ENCODE measurements at regions not wholly inside any gene's neighbourhood (a gene's known extent, or its start where the extent isn't known, plus 50 kb on each side); places are given as distances from the start of the nearest gene placed in this dataset.
A peak's percentile ranks its signal among the peaks of the same experiment; 100 is the strongest.
"Not testable (repeated sequence)": the region's sequence is repeated elsewhere in the genome, so short reads cannot be mapped to it uniquely, and the experiment has no call there.

GRCh38 chr4:54395013-54395527 lies 166.0 kb downstream of the PDGFRA start:
- DNase-seq, result no peak
- H3K36me3 ChIP-seq (ENCODE audit: insufficient read depth, low read length), result no peaks in the 10 kb centered on the region
- no peak overlapping the region for H3K9ac ChIP-seq (ENCODE audit: low read length)
- no peaks in the 10 kb centered on the region for H3K9me3 ChIP-seq (ENCODE audit: low read length)
- H2AFZ ChIP-seq (ENCODE audit: low read length), result no peak overlapping the region
- no peak overlapping the region for H3K27ac ChIP-seq (ENCODE audit: low read length)
- no peaks in the 10 kb centered on the region for H3K27me3 ChIP-seq (ENCODE audit: low read length)
- H3K9me2 ChIP-seq (replicated peaks; ENCODE audit: insufficient read depth, low read length), result no peaks in the 10 kb centered on the region
- H3K79me2 ChIP-seq (ENCODE audit: low read length), result no peaks in the 10 kb centered on the region
- H3K4me1 ChIP-seq (ENCODE audit: low read length), result no peaks in the 10 kb centered on the region
- no peak overlapping the region for H3K4me3 ChIP-seq (ENCODE audit: low read length)
- no peaks in the 10 kb centered on the region for H4K20me1 ChIP-seq (ENCODE audit: insufficient read depth, low read depth, low read length)
- no peak overlapping the region for H3K4me2 ChIP-seq (ENCODE audit: low read depth, low read length, poor library complexity, severe bottlenecking)

GRCh38 chr4:54400188-54400587 lies 171.1 kb downstream of the PDGFRA start:
- H3K9me2 ChIP-seq (replicated peaks; ENCODE audit: insufficient read depth, low read length), result no peaks in the 10 kb centered on the region
- DNase-seq, result no peak

GRCh38 chr4:54400802-54401201 lies 171.7 kb downstream of the PDGFRA start:
- no peaks in the 10 kb centered on the region for H3K4me1 ChIP-seq (ENCODE audit: low read length)
- H3K27me3 ChIP-seq (ENCODE audit: low read length), result no peaks in the 10 kb centered on the region
- no peak for DNase-seq
- no peaks in the 10 kb centered on the region for H3K36me3 ChIP-seq (ENCODE audit: insufficient read depth, low read length)
- no peaks in the 10 kb centered on the region for H3K9me2 ChIP-seq (replicated peaks; ENCODE audit: insufficient read depth, low read length)
- no peak overlapping the region for H3K4me2 ChIP-seq (ENCODE audit: low read depth, low read length, poor library complexity, severe bottlenecking)
- no peak overlapping the region for H3K9ac ChIP-seq (ENCODE audit: low read length)
- no peaks in the 10 kb centered on the region for H3K79me2 ChIP-seq (ENCODE audit: low read length)
- H4K20me1 ChIP-seq (ENCODE audit: insufficient read depth, low read depth, low read length), result no peaks in the 10 kb centered on the region
- H3K27ac ChIP-seq (ENCODE audit: low read length), result no peak overlapping the region
- no peaks in the 10 kb centered on the region for H3K9me3 ChIP-seq (ENCODE audit: low read length)
- H3K4me3 ChIP-seq (ENCODE audit: low read length), result no peak overlapping the region
- no peak overlapping the region for H2AFZ ChIP-seq (ENCODE audit: low read length)

More at GRCh38 chr4:54400188-54400587, 171.1 kb downstream of the PDGFRA start:
- Histone ChIP-seq H4K20me1 (ENCODE audit: insufficient read depth, low read depth, low read length) (no peaks in the 10 kb centered on the region), H3K9ac (ENCODE audit: low read length) (no peak overlapping the region), H3K79me2 (ENCODE audit: low read length) (no peaks in the 10 kb centered on the region), H3K4me2 (ENCODE audit: low read depth, low read length, poor library complexity, severe bottlenecking) (no peak overlapping the region), H2AFZ (ENCODE audit: low read length) (no peak overlapping the region), H3K4me1 (ENCODE audit: low read length) (no peaks in the 10 kb centered on the region), H3K4me3 (ENCODE audit: low read length) (no peak overlapping the region), H3K27ac (ENCODE audit: low read length) (no peak overlapping the region), H3K27me3 (ENCODE audit: low read length) (no peaks in the 10 kb centered on the region), H3K9me3 (ENCODE audit: low read length) (no peaks in the 10 kb centered on the region), H3K36me3 (ENCODE audit: insufficient read depth, low read length) (no peaks in the 10 kb centered on the region)

GRCh38 chr4:54402880-54403480 lies 173.9 kb downstream of the PDGFRA start:
- Histone ChIP-seq H3K27me3 (ENCODE audit: low read length) (no peaks in the 10 kb centered on the region), H3K9me3 (ENCODE audit: low read length) (no peaks in the 10 kb centered on the region), H3K9ac (ENCODE audit: low read length) (no peak overlapping the region), H3K4me1 (ENCODE audit: low read length) (no peaks in the 10 kb centered on the region), H3K4me2 (ENCODE audit: low read depth, low read length, poor library complexity, severe bottlenecking) (no peak overlapping the region), H3K79me2 (ENCODE audit: low read length) (no peaks in the 10 kb centered on the region), H2AFZ (ENCODE audit: low read length) (no peak overlapping the region), H3K4me3 (ENCODE audit: low read length) (no peak overlapping the region), H3K36me3 (ENCODE audit: insufficient read depth, low read length) (no peaks in the 10 kb centered on the region), H4K20me1 (ENCODE audit: insufficient read depth, low read depth, low read length) (no peaks in the 10 kb centered on the region), H3K27ac (ENCODE audit: low read length) (no peak overlapping the region), H3K9me2 (replicated peaks; ENCODE audit: insufficient read depth, low read length) (no peaks in the 10 kb centered on the region)
- no peak for DNase-seq

GRCh38 chr4:54403700-54404453 lies 174.8 kb downstream of the PDGFRA start:
- DNase-seq, result peak; percentile 46
- no peak overlapping the region for H3K4me2 ChIP-seq (ENCODE audit: low read depth, low read length, poor library complexity, severe bottlenecking)

GRCh38 chr4:54409270-54409817 lies 180.3 kb downstream of the PDGFRA start:
- not testable (repeated sequence) for DNase-seq

More at GRCh38 chr4:54403700-54404453, 174.8 kb downstream of the PDGFRA start:
- Histone ChIP-seq H3K27ac (ENCODE audit: low read length) (no peak overlapping the region), H3K9me2 (replicated peaks; ENCODE audit: insufficient read depth, low read length) (no peaks in the 10 kb centered on the region), H3K27me3 (ENCODE audit: low read length) (no peaks in the 10 kb centered on the region), H2AFZ (ENCODE audit: low read length) (no peak overlapping the region), H3K4me1 (ENCODE audit: low read length) (no peaks in the 10 kb centered on the region), H3K4me3 (ENCODE audit: low read length) (no peak overlapping the region), H3K36me3 (ENCODE audit: insufficient read depth, low read length) (no peaks in the 10 kb centered on the region), H3K9me3 (ENCODE audit: low read length) (no peaks in the 10 kb centered on the region), H4K20me1 (ENCODE audit: insufficient read depth, low read depth, low read length) (no peaks in the 10 kb centered on the region), H3K79me2 (ENCODE audit: low read length) (no peaks in the 10 kb centered on the region), H3K9ac (ENCODE audit: low read length) (no peak overlapping the region)

GRCh38 chr4:54414545-54414944 lies 185.5 kb downstream of the PDGFRA start:
- H3K9me2 ChIP-seq (replicated peaks; ENCODE audit: insufficient read depth, low read length), result no peaks in the 10 kb centered on the region
- H3K4me3 ChIP-seq (ENCODE audit: low read length), result no peak overlapping the region
- no peak overlapping the region for H3K9ac ChIP-seq (ENCODE audit: low read length)
- H3K4me1 ChIP-seq (ENCODE audit: low read length), result no peaks in the 10 kb centered on the region
- H2AFZ ChIP-seq (ENCODE audit: low read length), result no peak overlapping the region
- H3K36me3 ChIP-seq (ENCODE audit: insufficient read depth, low read length), result no peaks in the 10 kb centered on the region
- H3K9me3 ChIP-seq (ENCODE audit: low read length), result no peaks in the 10 kb centered on the region
- no peaks in the 10 kb centered on the region for H4K20me1 ChIP-seq (ENCODE audit: insufficient read depth, low read depth, low read length)
- no peaks in the 10 kb centered on the region for H3K27me3 ChIP-seq (ENCODE audit: low read length)
- no peak for DNase-seq
- H3K79me2 ChIP-seq (ENCODE audit: low read length), result no peaks in the 10 kb centered on the region
- H3K27ac ChIP-seq (ENCODE audit: low read length), result no peak overlapping the region
- no peak overlapping the region for H3K4me2 ChIP-seq (ENCODE audit: low read depth, low read length, poor library complexity, severe bottlenecking)

More at GRCh38 chr4:54409270-54409817, 180.3 kb downstream of the PDGFRA start:
- H3K4me2 ChIP-seq (ENCODE audit: low read depth, low read length, poor library complexity, severe bottlenecking); H4K20me1 ChIP-seq (ENCODE audit: insufficient read depth, low read depth, low read length); H3K9me3 ChIP-seq (ENCODE audit: low read length); H3K27me3 ChIP-seq (ENCODE audit: low read length); H3K4me1 ChIP-seq (ENCODE audit: low read length); H3K4me3 ChIP-seq (ENCODE audit: low read length); H3K9me2 ChIP-seq (replicated peaks; ENCODE audit: insufficient read depth, low read length); H3K36me3 ChIP-seq (ENCODE audit: insufficient read depth, low read length); H2AFZ ChIP-seq (ENCODE audit: low read length); H3K9ac ChIP-seq (ENCODE audit: low read length); H3K79me2 ChIP-seq (ENCODE audit: low read length); H3K27ac ChIP-seq (ENCODE audit: low read length): not testable (repeated sequence)

GRCh38 chr4:54417476-54417875 lies 188.4 kb downstream of the PDGFRA start:
- Histone ChIP-seq H3K9me2 (replicated peaks; ENCODE audit: insufficient read depth, low read length) (no peaks in the 10 kb centered on the region), H3K9me3 (ENCODE audit: low read length) (no peaks in the 10 kb centered on the region), H3K4me3 (ENCODE audit: low read length) (no peak overlapping the region), H3K27me3 (ENCODE audit: low read length) (no peaks in the 10 kb centered on the region), H3K9ac (ENCODE audit: low read length) (no peak overlapping the region), H3K36me3 (ENCODE audit: insufficient read depth, low read length) (no peaks in the 10 kb centered on the region), H3K79me2 (ENCODE audit: low read length) (no peaks in the 10 kb centered on the region), H3K4me2 (ENCODE audit: low read depth, low read length, poor library complexity, severe bottlenecking) (no peak overlapping the region), H2AFZ (ENCODE audit: low read length) (no peak overlapping the region), H3K4me1 (ENCODE audit: low read length) (no peaks in the 10 kb centered on the region), H3K27ac (ENCODE audit: low read length) (no peak overlapping the region), H4K20me1 (ENCODE audit: insufficient read depth, low read depth, low read length) (no peaks in the 10 kb centered on the region)
- DNase-seq, result no peak

All from Karpas-422 (cell line).